MM.1S (cell line): ENCODE measurements at regions not wholly inside any gene's neighbourhood (a gene's known extent, or its start where the extent isn't known, plus 50 kb on each side); places are given as distances from the start of the nearest gene placed in this dataset.

ENCODE experiments used
- DNase-seq: peaks from one replicate; pipeline ENCODE4 v3.0.0-alpha.2; 2015
- H2AFZ ChIP-seq: fragments of 300-600 bp; sonication (generic); 2 replicates; pipeline ENCODE4 v1.6.0; 2016; ENCODE audit warnings: antibody characterized with exemption, low read length
- H3F3A ChIP-seq: fragments of 300-600 bp; sonication (generic); 2 replicates; pipeline ENCODE4 v1.6.1; 2016; ENCODE audit warnings: mild to moderate bottlenecking, antibody characterized with exemption, low read length, moderate library complexity, mixed read lengths; ENCODE audit not compliant: insufficient read depth
- H3K27ac ChIP-seq: fragments of 300-600 bp; sonication (generic); 2 replicates; pipeline ENCODE4 v1.5.1; 2016; ENCODE audit warnings: mild to moderate bottlenecking, low read length
- H3K27me3 ChIP-seq: fragments of 300-600 bp; sonication (generic); replicated peaks from 2 replicates; pipeline ENCODE4 v1.6.0; 2016; ENCODE audit warnings: low read length; ENCODE audit not compliant: insufficient read depth
- H3K36me3 ChIP-seq: fragments of 300-600 bp; sonication (generic); replicated peaks from 2 replicates; pipeline ENCODE4 v1.6.1; 2016; ENCODE audit warnings: mild to moderate bottlenecking, low read length, mixed read lengths; ENCODE audit not compliant: insufficient read depth
- H3K4me1 ChIP-seq: fragments of 300-600 bp; sonication (generic); 2 replicates; pipeline ENCODE4 v1.6.1; 2016; ENCODE audit warnings: low read length, mixed read lengths
- H3K4me2 ChIP-seq: fragments of 300-600 bp; sonication (generic); 2 replicates; pipeline ENCODE4 v1.6.0; 2016; ENCODE audit warnings: low read depth, low read length
- H3K4me3 ChIP-seq: fragments of 300-600 bp; sonication (generic); 2 replicates; pipeline ENCODE4 v1.5.1; 2016; ENCODE audit warnings: low read length, mixed read lengths
- H3K79me2 ChIP-seq: fragments of 300-600 bp; sonication (generic); 2 replicates; pipeline ENCODE4 v1.6.1; 2016; ENCODE audit warnings: mixed run types, low read length, mixed read lengths
- H3K9ac ChIP-seq: fragments of 300-600 bp; sonication (generic); 2 replicates; pipeline ENCODE4 v1.6.1; 2016; ENCODE audit warnings: low read length, mixed read lengths
- H3K9me2 ChIP-seq: fragments of 300-600 bp; sonication (generic); replicated peaks from 2 replicates; pipeline ENCODE4 v1.6.1; 2016; ENCODE audit warnings: mild to moderate bottlenecking, low read length, mixed read lengths; ENCODE audit not compliant: insufficient read depth
- H3K9me3 ChIP-seq: fragments of 300-600 bp; sonication (generic); replicated peaks from 2 replicates; pipeline ENCODE4 v1.6.1; 2016; ENCODE audit warnings: mild to moderate bottlenecking, low read length, mixed read lengths; ENCODE audit not compliant: insufficient read depth
- H4K20me1 ChIP-seq: fragments of 300-600 bp; sonication (generic); 2 replicates; pipeline ENCODE4 v1.6.1; 2016; ENCODE audit warnings: mild to moderate bottlenecking, low read length, moderate library complexity, mixed read lengths; ENCODE audit not compliant: insufficient read depth
- CTCF ChIP-seq: fragments of 300-600 bp; sonication (generic); IDR thresholded peaks from 2 replicates; pipeline ENCODE4 v1.5.1; 2016; ENCODE audit warnings: antibody characterized with exemption, low read length, mixed read lengths
- EZH2 ChIP-seq: fragments of 300-600 bp; sonication (generic); optimal IDR thresholded peaks from 2 replicates; pipeline ENCODE3; 2017; ENCODE audit warnings: low read depth, mild to moderate bottlenecking, antibody characterized with exemption, low read length, mixed read lengths
- EZH2phosphoT487 ChIP-seq: fragments of 300-600 bp; sonication (generic); IDR thresholded peaks from 2 replicates; pipeline ENCODE4 v1.6.1; 2018; ENCODE audit warnings: antibody characterized with exemption, low read length

- Histone ChIP-seq H3K9me3 (no peaks in the 10 kb centered on the region), H3K9ac (no peak overlapping the region), H2AFZ (no peak overlapping the region), H3K27me3 (no peaks in the 10 kb centered on the region), H3K9me2 (no peaks in the 10 kb centered on the region), H3F3A (no peaks in the 10 kb centered on the region), H3K36me3 (no peaks in the 10 kb centered on the region), H3K79me2 (no peaks in the 10 kb centered on the region), H3K4me2 (no peak overlapping the region), H4K20me1 (no peaks in the 10 kb centered on the region), H3K4me3 (no peak overlapping the region), H3K4me1 (no peaks in the 10 kb centered on the region), H3K27ac (no peak overlapping the region)
- DNase-seq, result no peak
- TF ChIP-seq EZH2 (no peak), CTCF (no peak), EZH2phosphoT487 (no peak)
Measured at GRCh38 chr1:87231703-87232367, 96.8 kb upstream of the LMO4 start.

- no peak for TF ChIP-seq EZH2
- no peak for TF ChIP-seq CTCF
- no peak for TF ChIP-seq EZH2phosphoT487
- H4K20me1 ChIP-seq, result no peaks in the 10 kb centered on the region
- no peaks in the 10 kb centered on the region for H3K4me1 ChIP-seq
- H3K27me3 ChIP-seq, result no peaks in the 10 kb centered on the region
- no peak overlapping the region for H3K4me2 ChIP-seq
- H3K36me3 ChIP-seq, result no peaks in the 10 kb centered on the region
- no peaks in the 10 kb centered on the region for H3K79me2 ChIP-seq
- no peak overlapping the region for H3K27ac ChIP-seq
- H3K9me3 ChIP-seq, result no peaks in the 10 kb centered on the region
- no peak overlapping the region for H3K9ac ChIP-seq
- H3K9me2 ChIP-seq, result no peaks in the 10 kb centered on the region
- no peak for DNase-seq
- H2AFZ ChIP-seq, result 0 out of 2 replicates have a peak overlapping the region, but pooled peaks have one; percentile 22
- no peak overlapping the region for H3K4me3 ChIP-seq
- no peaks in the 10 kb centered on the region for H3F3A ChIP-seq
Measured at GRCh38 chr1:87236585-87236984, 92.1 kb upstream of the LMO4 start.

GRCh38 chr1:87239997-87240605, 88.6 kb upstream of the LMO4 start:
- no peaks in the 10 kb centered on the region for H4K20me1 ChIP-seq
- TF ChIP-seq EZH2 (no peak), CTCF (no peak)
- no peaks in the 10 kb centered on the region for H3F3A ChIP-seq
- no peaks in the 10 kb centered on the region for H3K4me1 ChIP-seq
- no peaks in the 10 kb centered on the region for H3K9me2 ChIP-seq
- no peaks in the 10 kb centered on the region for H3K9me3 ChIP-seq
- no peaks in the 10 kb centered on the region for H3K36me3 ChIP-seq
- no peak overlapping the region for H3K27ac ChIP-seq
- no peaks in the 10 kb centered on the region for H3K79me2 ChIP-seq
- H2AFZ ChIP-seq, result no peak overlapping the region
- no peak overlapping the region for H3K4me3 ChIP-seq
- H3K9ac ChIP-seq, result no peak overlapping the region
- DNase-seq, result no peak
- no peaks in the 10 kb centered on the region for H3K27me3 ChIP-seq
- H3K4me2 ChIP-seq, result no peak overlapping the region
